ENCODE measurements at regions not wholly inside any gene's neighbourhood (a gene's known extent, or its start where the extent isn't known, plus 50 kb on each side); places are given as distances from the start of the nearest gene placed in this dataset.

GRCh38 chr10:120272350-120272749, 184.7 kb upstream of the PLPP4 start:
- TF ChIP-seq HDGF (IDR thresholded peaks at IDR 0.05; ENCODE audit: borderline replicate concordance) (no peak), SP1 (IDR thresholded peaks at IDR 0.05) (no peak)
